Body of pancreas (tissue), 4 donors: ENCODE measurements at regions not wholly inside any gene's neighbourhood (a gene's known extent, or its start where the extent isn't known, plus 50 kb on each side); places are given as distances from the start of the nearest gene placed in this dataset.

Experiments used
- ATAC-seq: fragments of 150-250 bp; one replicate; pipeline ENCODE4 v1.9.1; 2016
- DNase-seq, 4 donors: peaks; one replicate each; pipeline ENCODE4 v3.0.0-alpha.2; 2019
- H3K27ac ChIP-seq, 4 donors: fragments of 200-600 bp; sonication (generic); 1 replicate in 3 of 4; 2 replicates in 1 of 4; pipeline versions ENCODE4 v1.5.1 to v1.6.1; 2016 to 2019; ENCODE audit warnings: mild to moderate bottlenecking in 1 of 4, mixed read lengths in 1 of 4, moderate library complexity in 1 of 4
- H3K27me3 ChIP-seq, 2 donors: fragments of 200-600 bp; sonication (generic); one replicate each; pipeline ENCODE4 v1.6.0; 2016; ENCODE audit warnings: mild to moderate bottlenecking in 1 of 2
- H3K36me3 ChIP-seq, 2 donors: fragments of 200-600 bp; sonication (generic); replicated peaks in 1 of 2; 2 replicates each; pipeline ENCODE4 v1.5.1; 2016; ENCODE audit warnings: low read depth in 2 of 2; ENCODE audit not compliant: insufficient read depth in 1 of 2
- H3K4me1 ChIP-seq: fragments of 200-600 bp; sonication (generic); one replicate; pipeline ENCODE4 v1.6.0; 2016
- H3K4me3 ChIP-seq, 2 donors: fragments of 200-600 bp; sonication (generic); 1 replicate in 1 of 2; 2 replicates in 1 of 2; pipeline ENCODE4 v1.5.1; 2016 to 2019
- H3K9me3 ChIP-seq, 3 donors: fragments of 200-600 bp; sonication (generic); 1 replicate in 2 of 3; 2 replicates in 1 of 3; pipeline ENCODE4 v1.5.1; 2016
- POLR2A ChIP-seq, 3 donors: fragments of 450-650 bp; IDR thresholded peaks; one replicate each; pipeline ENCODE4 v1.6.1; 2016; ENCODE audit warnings: antibody characterized with exemption in 3 of 3, mild to moderate bottlenecking in 2 of 3
- WGBS, 2 donors: methylation state at CpG; one replicate each; pipeline ENCODE4 v1.1.5; 2017; 5-methylcytosine and 5-hydroxymethylcytosine counted together
- intact Hi-C: fragments of 100-400 bp; cut with DNase I; formaldehyde crosslinking; loops from one replicate; pipeline ENCODE4 v1.15.1; 2023
- TF ChIP-seq, protein P1 (sequence below), 7 experiments: fragments of 450-650 bp in 4 of 7; fragments of 200-600 bp in 3 of 7; sonication (generic) in 3 of 7; IDR thresholded peaks; one replicate each; pipeline ENCODE4 v1.5.1; 2016 to 2019; ENCODE audit warnings: antibody characterized with exemption in 7 of 7

DNA sequence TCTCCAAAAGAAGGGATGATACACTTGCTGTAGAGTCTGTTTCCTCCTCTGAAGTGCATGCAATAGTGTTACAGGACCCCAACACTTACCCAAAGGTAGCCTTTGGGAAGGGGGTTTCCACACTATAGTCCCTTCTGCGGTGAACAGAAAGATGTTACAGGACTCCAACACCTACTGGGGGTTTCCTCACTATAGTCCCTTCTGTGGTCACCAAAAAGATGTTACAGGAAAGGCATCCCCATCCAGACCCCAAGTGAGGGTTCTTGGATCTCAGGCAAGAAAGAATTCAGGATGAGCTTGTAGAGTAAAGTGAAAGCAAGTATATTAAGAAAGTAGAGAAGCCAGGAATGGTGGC is 69.2 kb upstream of the PIK3CG start:
- no peak overlapping the region for H3K27ac ChIP-seq
- no peaks in the 10 kb centered on the region for H3K4me1 ChIP-seq
- H3K27me3 ChIP-seq: no peaks in the 10 kb centered on the region
- ATAC-seq (no peak), DNase-seq (no peak)
- intact Hi-C loops: no loop called here
- no peaks in the 10 kb centered on the region for H3K9me3 ChIP-seq
- TF ChIP-seq, protein P1, sequence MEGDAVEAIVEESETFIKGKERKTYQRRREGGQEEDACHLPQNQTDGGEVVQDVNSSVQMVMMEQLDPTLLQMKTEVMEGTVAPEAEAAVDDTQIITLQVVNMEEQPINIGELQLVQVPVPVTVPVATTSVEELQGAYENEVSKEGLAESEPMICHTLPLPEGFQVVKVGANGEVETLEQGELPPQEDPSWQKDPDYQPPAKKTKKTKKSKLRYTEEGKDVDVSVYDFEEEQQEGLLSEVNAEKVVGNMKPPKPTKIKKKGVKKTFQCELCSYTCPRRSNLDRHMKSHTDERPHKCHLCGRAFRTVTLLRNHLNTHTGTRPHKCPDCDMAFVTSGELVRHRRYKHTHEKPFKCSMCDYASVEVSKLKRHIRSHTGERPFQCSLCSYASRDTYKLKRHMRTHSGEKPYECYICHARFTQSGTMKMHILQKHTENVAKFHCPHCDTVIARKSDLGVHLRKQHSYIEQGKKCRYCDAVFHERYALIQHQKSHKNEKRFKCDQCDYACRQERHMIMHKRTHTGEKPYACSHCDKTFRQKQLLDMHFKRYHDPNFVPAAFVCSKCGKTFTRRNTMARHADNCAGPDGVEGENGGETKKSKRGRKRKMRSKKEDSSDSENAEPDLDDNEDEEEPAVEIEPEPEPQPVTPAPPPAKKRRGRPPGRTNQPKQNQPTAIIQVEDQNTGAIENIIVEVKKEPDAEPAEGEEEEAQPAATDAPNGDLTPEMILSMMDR (IDR thresholded peaks at IDR 0.05): no peak
- TF ChIP-seq POLR2A (IDR thresholded peaks at IDR 0.05): no peak
- no peak overlapping the region for H3K4me3 ChIP-seq
- 44 to 50% methylated on average over 1 of the region's 1 CpG for WGBS, 2 donors
- no peaks in the 10 kb centered on the region for H3K36me3 ChIP-seq

DNA sequence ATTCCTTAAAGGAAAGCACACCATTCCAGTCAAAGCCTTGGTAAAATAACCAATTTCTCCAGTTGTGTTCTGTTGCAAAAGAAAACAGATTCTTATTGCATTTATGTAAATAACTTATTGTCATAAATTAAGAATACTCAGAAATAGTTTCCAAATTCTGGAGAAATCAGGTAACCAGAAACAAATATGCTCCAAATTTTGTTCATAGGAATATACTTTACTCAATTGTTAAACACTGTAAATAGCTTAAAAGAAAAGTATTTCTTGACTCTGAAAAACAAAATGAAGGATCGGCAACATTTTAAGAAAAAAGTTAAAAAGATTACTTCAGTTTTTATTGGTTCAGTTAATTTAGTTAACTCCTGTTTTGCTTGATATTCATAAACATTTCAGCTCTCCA is 67.1 kb upstream of the PIK3CG start:
- Histone ChIP-seq H3K36me3 (no peaks in the 10 kb centered on the region), H3K27ac (no peak overlapping the region), H3K4me3 (no peak overlapping the region), H3K4me1 (no peaks in the 10 kb centered on the region), H3K9me3 (no peaks in the 10 kb centered on the region), H3K27me3 (no peaks in the 10 kb centered on the region)
- TF ChIP-seq POLR2A (IDR thresholded peaks at IDR 0.05): no peak
- TF ChIP-seq, protein P1 (IDR thresholded peaks at IDR 0.05): no peak
- intact Hi-C loops: no loop called here
- 81 to 94% methylated on average over 1 of the region's 1 CpG for WGBS, 2 donors
- ATAC-seq (no peak), DNase-seq (no peak)

DNA sequence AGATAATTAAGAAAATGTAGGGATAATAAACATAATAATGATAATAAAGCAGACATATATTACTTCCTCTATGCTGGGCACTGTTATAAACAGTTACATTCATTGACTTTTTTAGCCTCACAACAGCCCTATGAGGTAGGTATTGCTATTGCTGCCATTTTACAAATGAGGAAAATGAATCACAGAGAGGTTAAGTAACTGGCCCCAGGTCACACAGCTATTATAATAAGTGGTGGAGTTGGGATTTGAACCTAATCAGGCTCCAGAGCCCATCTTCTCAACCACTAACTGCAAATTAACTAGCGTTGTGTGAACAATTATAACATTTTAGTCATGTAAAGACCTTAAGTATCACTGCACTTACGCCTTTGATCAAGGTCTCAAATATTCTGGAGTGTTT is 62.5 kb upstream of the PIK3CG start:
- intact Hi-C loops: no loop called here
- H3K27ac ChIP-seq: no peak overlapping the region
- ATAC-seq: no peak
- WGBS, 2 donors: 93 to 95% methylated on average over 2 of the region's 2 CpGs
- no peaks in the 10 kb centered on the region for H3K9me3 ChIP-seq
- H3K4me1 ChIP-seq: no peaks in the 10 kb centered on the region
- TF ChIP-seq, protein P1 (IDR thresholded peaks at IDR 0.05): no peak
- no peak for TF ChIP-seq POLR2A (IDR thresholded peaks at IDR 0.05)
- no peak for DNase-seq
- no peaks in the 10 kb centered on the region for H3K27me3 ChIP-seq
- H3K4me3 ChIP-seq: no peak overlapping the region
- H3K36me3 ChIP-seq: no peaks in the 10 kb centered on the region

DNA sequence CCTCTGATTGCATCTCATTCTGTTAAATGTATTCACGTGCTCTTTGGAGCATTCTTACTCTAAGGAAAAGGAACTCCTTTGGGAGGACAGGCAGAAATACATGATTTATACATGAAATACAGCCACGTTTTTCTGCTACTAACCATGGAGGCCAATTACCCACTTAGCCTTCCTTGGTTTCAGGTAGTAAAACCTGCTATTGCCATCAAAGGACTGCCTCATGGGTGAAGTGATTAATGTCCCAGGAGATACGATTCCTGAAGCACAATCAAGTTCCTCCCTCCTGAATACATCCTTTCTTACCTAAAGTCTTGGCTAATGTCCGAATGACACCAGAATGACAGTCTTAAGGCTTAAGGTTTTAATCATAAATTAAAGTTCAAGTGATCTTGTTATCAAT is 58.5 kb upstream of the PIK3CG start:
- ATAC-seq: no peak
- H3K36me3 ChIP-seq: no peaks in the 10 kb centered on the region
- no peak for DNase-seq
- 48 to 57% methylated on average over 4 of the region's 4 CpGs for WGBS, 2 donors
- no peaks in the 10 kb centered on the region for H3K27me3 ChIP-seq
- H3K4me3 ChIP-seq: no peak overlapping the region
- no peaks in the 10 kb centered on the region for H3K4me1 ChIP-seq
- intact Hi-C loops: no loop called here
- H3K27ac ChIP-seq: no peak overlapping the region
- no peaks in the 10 kb centered on the region for H3K9me3 ChIP-seq
- TF ChIP-seq, protein P1 (IDR thresholded peaks at IDR 0.05): no peak

DNA sequence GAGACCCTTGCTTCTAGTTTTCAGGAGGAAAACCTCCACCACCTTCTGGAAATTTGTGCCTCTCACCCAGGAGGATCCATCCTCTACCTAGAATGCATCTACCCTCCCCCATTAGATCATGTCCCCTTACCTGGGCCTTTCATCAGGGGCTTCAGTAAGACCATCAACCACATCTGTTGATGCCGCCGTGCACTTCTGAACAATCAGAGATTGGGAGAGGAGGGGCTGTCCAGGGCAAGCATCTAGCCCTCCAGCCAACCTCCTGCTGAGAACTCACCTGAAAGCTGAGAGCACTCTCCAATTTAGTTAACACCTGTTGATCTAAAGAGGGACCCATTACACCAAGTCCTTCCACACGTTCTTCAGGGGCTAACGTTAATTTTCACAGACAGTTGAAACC is 57.6 kb upstream of the PIK3CG start:
- H3K36me3 ChIP-seq: no peaks in the 10 kb centered on the region
- TF ChIP-seq, protein P1 (IDR thresholded peaks at IDR 0.05): no peak
- TF ChIP-seq POLR2A (IDR thresholded peaks at IDR 0.05): no peak
- no peak for DNase-seq
- H3K4me3 ChIP-seq: no peak overlapping the region
- H3K9me3 ChIP-seq: no peaks in the 10 kb centered on the region
- H3K27me3 ChIP-seq: no peaks in the 10 kb centered on the region
- WGBS, 2 donors: 62 to 70% methylated on average over 4 of the region's 4 CpGs
- no peak for ATAC-seq
- intact Hi-C loops: no loop called here
- H3K27ac ChIP-seq: no peak overlapping the region
- H3K4me1 ChIP-seq: no peaks in the 10 kb centered on the region
